ENCODE measurements at regions not wholly inside any gene's neighbourhood (a gene's known extent, or its start where the extent isn't known, plus 50 kb on each side); places are given as distances from the start of the nearest gene placed in this dataset.
"Not testable (repeated sequence)": the region's sequence is repeated elsewhere in the genome, so short reads cannot be mapped to it uniquely, and the experiment has no call there.

DNA sequence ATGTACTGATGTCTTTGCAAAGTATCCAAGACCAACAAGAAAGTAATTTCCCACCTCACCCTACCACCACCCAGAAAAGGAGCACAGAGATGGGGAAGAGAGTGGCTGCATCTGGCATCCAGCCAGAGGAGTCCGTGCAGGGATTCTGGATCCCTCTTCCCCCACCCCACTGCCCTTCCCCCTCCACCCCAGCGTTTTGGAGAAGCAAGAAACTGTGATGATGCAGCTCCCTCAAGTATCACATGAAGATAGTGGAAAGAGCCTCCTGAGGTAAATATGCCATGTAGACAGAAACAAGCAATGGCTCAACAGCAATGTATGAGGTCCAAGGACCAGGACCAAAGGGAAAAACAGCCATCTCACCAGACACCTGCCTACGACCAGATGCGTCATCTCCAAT lies 153.8 kb downstream of the DEPDC1B start:
- DNase-seq (ENCODE audit: low spot score) = no peak

GRCh38 chr5:60545551-60545950 lies 154.4 kb downstream of the DEPDC1B start:
- no peak for DNase-seq (ENCODE audit: low spot score)

GRCh38 chr5:60544142-60544541 lies 155.8 kb downstream of the DEPDC1B start:
- DNase-seq (ENCODE audit: low spot score) = no peak

DNA sequence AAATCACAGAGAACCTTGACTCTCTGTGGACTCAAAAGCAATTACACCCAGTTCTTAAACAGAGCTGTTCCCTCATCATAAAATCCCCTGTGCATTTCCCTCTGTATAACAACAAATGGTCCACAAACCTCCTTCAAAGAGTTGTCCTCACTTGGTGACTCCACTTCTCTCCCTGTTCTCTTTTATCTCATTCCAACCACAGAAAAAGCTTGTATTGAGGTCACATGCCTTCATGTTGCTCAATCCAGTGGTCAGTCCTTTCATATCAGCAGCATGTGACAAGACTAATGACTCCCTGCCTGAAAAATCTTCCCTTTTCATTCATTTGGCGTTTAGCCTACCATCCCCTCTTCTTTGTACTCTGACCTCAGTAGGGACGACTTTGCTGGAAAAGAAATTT lies 158.0 kb downstream of the DEPDC1B start:
- DNase-seq (ENCODE audit: low spot score) = no peak

- DNase-seq (ENCODE audit: low spot score) = no peak
Measured at GRCh38 chr5:60540856-60541805, 158.8 kb downstream of the DEPDC1B start.

DNA sequence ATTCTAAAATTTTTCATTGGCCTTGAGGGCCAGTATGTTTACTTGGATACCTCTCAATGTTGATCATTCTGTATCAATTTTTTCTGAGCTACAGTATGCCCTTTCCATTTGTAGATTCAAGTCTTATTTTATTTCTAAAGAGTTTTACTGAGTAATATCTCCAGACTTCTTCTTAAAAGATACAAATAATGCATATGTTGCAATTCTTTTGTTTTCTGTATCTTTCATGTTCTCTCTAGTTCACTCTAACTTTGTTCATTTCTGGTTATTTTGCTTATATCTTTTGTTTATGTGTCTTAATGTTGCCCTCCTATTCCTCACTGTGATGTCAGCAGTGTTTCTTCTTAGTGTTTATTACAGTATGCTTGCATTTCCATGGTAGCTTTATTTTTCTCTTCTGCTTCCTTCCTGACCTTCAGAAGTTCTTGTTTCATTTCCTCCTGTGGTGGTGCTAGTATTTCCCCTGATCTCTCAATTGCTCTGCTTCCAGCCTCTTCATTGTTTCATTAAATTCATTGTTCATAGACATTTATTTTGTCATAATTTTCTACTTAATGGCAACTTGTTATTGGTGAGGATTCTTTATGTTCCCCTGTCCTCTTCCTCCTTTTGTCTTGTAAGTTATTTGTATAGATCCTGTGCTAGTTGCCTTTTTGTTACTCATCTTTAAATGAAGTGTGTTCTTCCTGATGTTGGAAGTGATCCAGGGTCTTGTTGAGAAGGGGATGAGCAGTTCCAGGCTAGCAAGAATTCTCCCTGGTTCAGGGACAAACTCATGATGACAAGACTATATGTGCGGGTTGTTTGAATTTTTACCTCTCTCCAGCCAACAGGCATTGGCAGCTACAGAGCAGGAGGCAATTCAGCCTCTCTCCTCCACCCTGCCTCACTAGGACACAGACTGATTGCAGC lies 160.8 kb downstream of the DEPDC1B start:
- DNase-seq (ENCODE audit: low spot score) = no peak

GRCh38 chr5:60538426-60538825 lies 161.5 kb downstream of the DEPDC1B start:
- DNase-seq (ENCODE audit: low spot score) = no peak

GRCh38 chr5:60535951-60536350 lies 164.0 kb downstream of the DEPDC1B start:
- no peak for DNase-seq (ENCODE audit: low spot score)

DNA sequence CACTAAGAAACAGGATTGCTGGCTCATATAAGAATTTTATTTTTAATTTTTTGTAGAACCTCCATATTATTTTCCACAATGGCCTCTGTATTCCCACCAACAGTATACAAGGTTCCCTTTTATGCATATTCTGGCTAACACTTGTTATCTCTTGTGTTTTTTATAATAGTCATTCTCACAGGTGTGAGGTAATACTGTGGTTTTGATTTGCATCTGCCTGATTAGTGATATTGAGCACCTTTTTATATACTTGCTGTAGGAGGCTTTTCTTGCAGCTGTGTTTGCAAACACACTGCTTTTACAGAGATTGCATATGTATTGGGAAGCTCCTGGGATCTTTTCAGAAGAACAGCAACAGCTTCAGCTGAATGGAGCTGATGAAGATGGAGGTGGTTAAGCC lies 164.8 kb downstream of the DEPDC1B start:
- DNase-seq (ENCODE audit: low spot score) = no peak

- no peak for DNase-seq (ENCODE audit: low spot score)
Measured at GRCh38 chr5:60533789-60534188, 166.2 kb downstream of the DEPDC1B start.

DNA sequence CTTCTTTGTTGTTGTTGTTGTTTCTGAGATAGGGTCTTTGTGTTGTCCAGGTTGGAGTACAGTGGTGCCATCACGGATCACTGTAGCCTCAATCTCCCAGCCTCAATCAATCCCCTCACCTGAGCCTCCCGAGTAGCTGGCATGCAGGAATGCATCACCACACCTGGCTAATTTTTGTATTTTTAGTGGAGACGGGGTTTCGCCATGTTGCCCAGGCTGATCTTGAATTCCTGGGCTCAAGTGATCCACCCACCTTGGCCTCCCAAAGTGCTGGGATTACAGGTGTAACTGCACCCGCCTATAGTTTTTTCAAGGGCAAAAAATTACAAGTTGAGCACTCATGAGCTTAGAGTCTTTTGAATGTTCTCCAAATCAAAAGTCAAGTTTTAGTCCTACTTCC lies 167.2 kb downstream of the DEPDC1B start:
- not testable (repeated sequence) for DNase-seq (ENCODE audit: low spot score)

DNA sequence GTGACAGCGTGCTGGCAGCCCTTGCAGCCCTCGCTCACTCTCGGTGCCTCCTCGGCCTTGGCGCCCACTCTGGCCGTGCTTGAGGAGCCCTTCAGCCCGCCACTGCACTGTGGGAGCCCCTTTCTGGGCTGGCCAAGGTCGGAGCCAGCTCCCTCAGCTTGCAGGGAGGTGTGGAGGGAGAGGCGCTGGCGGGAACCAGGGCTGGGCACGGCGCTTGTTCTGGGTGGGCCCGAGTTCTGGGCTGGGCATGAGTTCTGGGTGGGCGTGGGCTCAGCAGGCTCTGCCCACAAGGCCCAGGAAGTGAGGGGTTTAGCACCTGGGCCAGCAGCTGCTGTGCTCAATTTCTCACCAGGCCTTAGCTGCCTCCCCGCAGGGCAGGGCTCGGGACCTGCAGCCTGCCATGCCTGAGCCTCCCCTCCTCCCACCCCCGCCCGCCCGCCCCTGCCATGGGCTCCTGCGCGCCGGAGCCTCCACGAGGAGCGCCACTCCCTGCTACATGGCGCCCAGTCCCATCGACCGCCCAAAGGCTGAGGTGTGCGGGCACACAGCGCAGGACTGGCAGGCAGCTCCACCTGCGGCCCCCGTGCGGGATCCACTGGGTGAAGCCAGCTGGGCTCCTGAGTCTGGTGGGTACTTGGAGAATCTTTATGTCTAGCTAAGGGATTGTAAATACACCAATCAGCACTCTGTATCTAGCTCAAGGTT lies 169.7 kb downstream of the DEPDC1B start:
- DNase-seq (ENCODE audit: low spot score) = not testable (repeated sequence)

DNA sequence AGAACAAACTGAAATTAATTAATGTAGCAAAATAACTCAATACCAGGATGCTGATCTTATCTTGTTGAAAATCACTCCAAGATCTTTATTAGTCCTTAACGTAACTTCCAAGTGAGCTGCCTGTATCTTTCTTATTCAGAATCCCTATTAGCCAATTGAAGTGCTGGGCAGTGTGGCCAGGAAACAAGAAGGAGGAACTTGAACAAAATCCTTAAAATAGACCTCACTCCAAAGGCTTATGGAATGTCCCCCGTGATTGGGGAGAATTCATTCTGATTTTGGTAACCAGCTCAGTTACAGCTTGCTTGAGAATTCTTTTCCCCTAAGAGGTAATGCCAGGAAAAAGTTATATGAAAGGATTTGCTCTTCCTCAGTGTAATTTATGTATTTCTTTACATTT lies 171.0 kb downstream of the DEPDC1B start:
- no peak for DNase-seq (ENCODE audit: low spot score)

- DNase-seq (ENCODE audit: low spot score) = no peak
Measured at GRCh38 chr5:60527072-60527471, 172.9 kb downstream of the DEPDC1B start.

DNA sequence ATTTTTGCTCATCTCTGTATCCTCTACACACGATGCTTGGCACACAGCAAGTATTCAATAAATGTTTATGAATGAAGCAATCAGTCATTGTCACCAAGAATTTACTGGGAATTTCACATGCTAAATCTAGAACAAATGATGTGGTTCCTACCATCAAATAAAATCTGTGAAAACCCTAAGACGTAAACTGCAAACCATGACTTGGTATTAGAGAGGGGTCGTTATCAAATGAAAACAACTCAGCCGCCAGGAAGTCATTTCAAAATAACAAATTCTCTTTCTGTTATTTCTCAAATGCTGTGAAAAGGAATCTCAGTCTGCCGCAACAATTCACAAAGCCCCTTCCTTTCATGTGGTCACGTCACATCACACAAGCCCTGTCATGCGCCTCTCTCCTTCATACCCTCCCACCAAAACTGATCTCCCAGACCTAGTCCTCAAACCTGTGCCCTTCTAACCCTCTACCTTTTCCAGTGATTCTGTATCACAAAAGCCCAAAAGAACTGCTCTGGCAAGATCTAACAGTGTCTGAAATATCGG lies 173.6 kb downstream of the DEPDC1B start:
- no peak for DNase-seq (ENCODE audit: low spot score)

DNA sequence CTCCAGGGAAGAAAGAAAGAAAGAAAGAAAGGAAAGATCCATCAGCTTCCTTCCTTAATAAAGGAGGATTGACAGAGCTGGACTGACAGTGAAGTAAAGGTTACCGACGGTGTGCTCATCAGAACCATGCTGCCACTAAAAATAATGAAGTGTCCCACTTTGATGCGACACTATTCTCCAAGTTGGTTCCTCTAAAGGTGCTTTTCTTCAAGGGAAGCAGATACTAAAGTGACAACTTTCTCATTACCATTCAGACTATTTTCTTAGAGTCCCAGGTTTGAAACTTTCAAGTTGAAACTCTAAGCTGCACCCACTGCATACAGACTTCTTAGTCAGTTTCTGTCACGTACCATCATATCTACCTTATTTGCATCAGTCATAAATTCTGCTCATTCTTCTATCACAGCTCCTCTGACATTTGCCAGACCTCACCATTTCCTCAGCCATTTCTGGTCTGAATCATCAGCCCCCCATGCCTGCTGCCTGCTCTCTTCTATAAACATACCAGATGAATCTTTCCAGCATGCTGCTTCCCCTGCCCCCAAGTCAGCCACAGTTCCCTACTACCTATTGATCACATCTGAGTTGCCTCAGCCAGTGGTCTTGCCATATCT lies 177.6 kb downstream of the DEPDC1B start:
- no peak for DNase-seq (ENCODE audit: low spot score)

GRCh38 chr5:60521376-60522291 lies 178.3 kb downstream of the DEPDC1B start:
- DNase-seq (ENCODE audit: low spot score) = no peak

- no peak for DNase-seq (ENCODE audit: low spot score)
Measured at GRCh38 chr5:60520451-60521227, 179.3 kb downstream of the DEPDC1B start.

GRCh38 chr5:60519372-60519771 lies 180.6 kb downstream of the DEPDC1B start:
- no peak for DNase-seq (ENCODE audit: low spot score)

GRCh38 chr5:60517850-60518249 lies 182.1 kb downstream of the DEPDC1B start:
- no peak for DNase-seq (ENCODE audit: low spot score)

Measured in putamen (tissue), 1 donor.